ENCODE measurements at regions not wholly inside any gene's neighbourhood (a gene's known extent, or its start where the extent isn't known, plus 50 kb on each side); places are given as distances from the start of the nearest gene placed in this dataset.
"Not testable (repeated sequence)": the region's sequence is repeated elsewhere in the genome, so short reads cannot be mapped to it uniquely, and the experiment has no call there.

- DNase-seq, result no peak
Measured at GRCh38 chr2:234373481-234374149, 123.3 kb downstream of the ARL4C start.

- DNase-seq, result no peak
Measured at GRCh38 chr2:234373060-234373459, 123.8 kb downstream of the ARL4C start.

- DNase-seq, result no peak
Measured at GRCh38 chr2:234372506-234372905, 124.4 kb downstream of the ARL4C start.

GRCh38 chr2:234368861-234369261 lies 128.0 kb downstream of the ARL4C start:
- DNase-seq, result no peak

- DNase-seq, result no peak
Measured at GRCh38 chr2:234366891-234367290, 130.0 kb downstream of the ARL4C start.

- DNase-seq, result no peak
Measured at GRCh38 chr2:234364661-234365060, 132.2 kb downstream of the ARL4C start.

- DNase-seq, result no peak
Measured at GRCh38 chr2:234363647-234364294, 133.1 kb downstream of the ARL4C start.

GRCh38 chr2:234363011-234363487 lies 133.8 kb downstream of the ARL4C start:
- DNase-seq, result peak; percentile 43

GRCh38 chr2:234360313-234360975 lies 136.4 kb downstream of the ARL4C start:
- DNase-seq, result not testable (repeated sequence)

GRCh38 chr2:234357666-234358065 lies 139.2 kb downstream of the ARL4C start:
- no peak for DNase-seq

GRCh38 chr2:234355808-234356365 lies 141.0 kb downstream of the ARL4C start:
- no peak for DNase-seq

GRCh38 chr2:234355021-234355720 lies 141.7 kb downstream of the ARL4C start:
- no peak for DNase-seq

GRCh38 chr2:234352270-234352669 lies 144.6 kb downstream of the ARL4C start:
- no peak for DNase-seq

- DNase-seq, result not testable (repeated sequence)
Measured at GRCh38 chr2:234351866-234352265, 145.0 kb downstream of the ARL4C start.

- no peak for DNase-seq
Measured at GRCh38 chr2:234348081-234348480, 148.8 kb downstream of the ARL4C start.

GRCh38 chr2:234345921-234346320 lies 151.0 kb downstream of the ARL4C start:
- DNase-seq, result no peak

- no peak for DNase-seq
Measured at GRCh38 chr2:234344012-234344411, 152.9 kb downstream of the ARL4C start.

- DNase-seq, result no peak
Measured at GRCh38 chr2:234343372-234343771, 153.5 kb downstream of the ARL4C start.

- no peak for DNase-seq
Measured at GRCh38 chr2:234341306-234341985, 155.4 kb downstream of the ARL4C start.

- DNase-seq, result no peak
Measured at GRCh38 chr2:234339501-234339900, 157.4 kb downstream of the ARL4C start.

- DNase-seq, result no peak
Measured at GRCh38 chr2:234339011-234339410, 157.9 kb downstream of the ARL4C start.

- no peak for DNase-seq
Measured at GRCh38 chr2:234335661-234336228, 161.1 kb downstream of the ARL4C start.
